ENCODE measurements at regions not wholly inside any gene's neighbourhood (a gene's known extent, or its start where the extent isn't known, plus 50 kb on each side); places are given as distances from the start of the nearest gene placed in this dataset.

- Histone ChIP-seq H3K4me1 (ENCODE audit: control insufficient read depth, insufficient read depth, low read length) (no peaks in the 10 kb centered on the region), H3K27ac (ENCODE audit: insufficient read depth, low read depth, low read length, poor library complexity, severe bottlenecking) (no peak overlapping the region), H3K36me3 (ENCODE audit: control insufficient read depth, insufficient read depth, low read length) (no peaks in the 10 kb centered on the region), H3K9me3 (ENCODE audit: control insufficient read depth, low read length) (no peaks in the 10 kb centered on the region), H3K27me3 (ENCODE audit: control insufficient read depth, insufficient read depth, low read length, poor library complexity, severe bottlenecking) (no peaks in the 10 kb centered on the region), H3K4me3 (ENCODE audit: insufficient read depth, low read depth, low read length) (no peak overlapping the region)
- WGBS, 2 experiments = 86 to 100% methylated on average over 2 to 3 of the region's 3 CpGs
Measured at GRCh38 chr13:99040536-99041131, 62.8 kb upstream of the DOCK9 start.

GRCh38 chr13:99041337-99041736, 63.5 kb upstream of the DOCK9 start:
- Histone ChIP-seq H3K36me3 (ENCODE audit: control insufficient read depth, insufficient read depth, low read length) (no peaks in the 10 kb centered on the region), H3K27ac (ENCODE audit: insufficient read depth, low read depth, low read length, poor library complexity, severe bottlenecking) (no peak overlapping the region), H3K9me3 (ENCODE audit: control insufficient read depth, low read length) (no peaks in the 10 kb centered on the region), H3K4me1 (ENCODE audit: control insufficient read depth, insufficient read depth, low read length) (no peaks in the 10 kb centered on the region), H3K4me3 (ENCODE audit: insufficient read depth, low read depth, low read length) (no peak overlapping the region), H3K27me3 (ENCODE audit: control insufficient read depth, insufficient read depth, low read length, poor library complexity, severe bottlenecking) (no peaks in the 10 kb centered on the region)
- 94 to 96% methylated on average over 1 of the region's 1 CpG for WGBS, 2 experiments

GRCh38 chr13:99041788-99042187, 63.9 kb upstream of the DOCK9 start:
- no peaks in the 10 kb centered on the region for H3K36me3 ChIP-seq (ENCODE audit: control insufficient read depth, insufficient read depth, low read length)
- H3K27ac ChIP-seq (ENCODE audit: insufficient read depth, low read depth, low read length, poor library complexity, severe bottlenecking) = no peak overlapping the region
- 93 to 97% methylated on average over 5 of the region's 5 CpGs for WGBS, 2 experiments
- no peak overlapping the region for H3K4me3 ChIP-seq (ENCODE audit: insufficient read depth, low read depth, low read length)
- H3K27me3 ChIP-seq (ENCODE audit: control insufficient read depth, insufficient read depth, low read length, poor library complexity, severe bottlenecking) = no peaks in the 10 kb centered on the region
- H3K4me1 ChIP-seq (ENCODE audit: control insufficient read depth, insufficient read depth, low read length) = no peaks in the 10 kb centered on the region
- no peaks in the 10 kb centered on the region for H3K9me3 ChIP-seq (ENCODE audit: control insufficient read depth, low read length)

- no peak overlapping the region for H3K27ac ChIP-seq (ENCODE audit: insufficient read depth, low read depth, low read length, poor library complexity, severe bottlenecking)
- no peaks in the 10 kb centered on the region for H3K9me3 ChIP-seq (ENCODE audit: control insufficient read depth, low read length)
- no peaks in the 10 kb centered on the region for H3K4me1 ChIP-seq (ENCODE audit: control insufficient read depth, insufficient read depth, low read length)
- 88 to 92% methylated on average over 3 to 4 of the region's 4 CpGs for WGBS, 2 experiments
- H3K4me3 ChIP-seq (ENCODE audit: insufficient read depth, low read depth, low read length) = no peak overlapping the region
- no peaks in the 10 kb centered on the region for H3K36me3 ChIP-seq (ENCODE audit: control insufficient read depth, insufficient read depth, low read length)
- H3K27me3 ChIP-seq (ENCODE audit: control insufficient read depth, insufficient read depth, low read length, poor library complexity, severe bottlenecking) = no peaks in the 10 kb centered on the region
Measured at GRCh38 chr13:99042521-99043250, 64.8 kb upstream of the DOCK9 start.

GRCh38 chr13:99043831-99044231, 66.0 kb upstream of the DOCK9 start:
- Histone ChIP-seq H3K27me3 (ENCODE audit: control insufficient read depth, insufficient read depth, low read length, poor library complexity, severe bottlenecking) (no peaks in the 10 kb centered on the region), H3K4me1 (ENCODE audit: control insufficient read depth, insufficient read depth, low read length) (no peaks in the 10 kb centered on the region), H3K9me3 (ENCODE audit: control insufficient read depth, low read length) (no peaks in the 10 kb centered on the region), H3K36me3 (ENCODE audit: control insufficient read depth, insufficient read depth, low read length) (no peaks in the 10 kb centered on the region), H3K4me3 (ENCODE audit: insufficient read depth, low read depth, low read length) (no peak overlapping the region), H3K27ac (ENCODE audit: insufficient read depth, low read depth, low read length, poor library complexity, severe bottlenecking) (no peak overlapping the region)
- 89 to 91% methylated on average over 4 of the region's 4 CpGs for WGBS, 2 experiments

GRCh38 chr13:99044764-99045163, 66.9 kb upstream of the DOCK9 start:
- H3K27ac ChIP-seq (ENCODE audit: insufficient read depth, low read depth, low read length, poor library complexity, severe bottlenecking) = no peak overlapping the region
- H3K36me3 ChIP-seq (ENCODE audit: control insufficient read depth, insufficient read depth, low read length) = no peaks in the 10 kb centered on the region
- no peaks in the 10 kb centered on the region for H3K9me3 ChIP-seq (ENCODE audit: control insufficient read depth, low read length)
- H3K27me3 ChIP-seq (ENCODE audit: control insufficient read depth, insufficient read depth, low read length, poor library complexity, severe bottlenecking) = no peaks in the 10 kb centered on the region
- H3K4me3 ChIP-seq (ENCODE audit: insufficient read depth, low read depth, low read length) = no peak overlapping the region
- 77 to 82% methylated on average over 4 of the region's 4 CpGs for whole genome bisulfite sequencing, 2 experiments
- H3K4me1 ChIP-seq (ENCODE audit: control insufficient read depth, insufficient read depth, low read length) = no peaks in the 10 kb centered on the region

GRCh38 chr13:99045396-99045795, 67.5 kb upstream of the DOCK9 start:
- no peaks in the 10 kb centered on the region for H3K36me3 ChIP-seq (ENCODE audit: control insufficient read depth, insufficient read depth, low read length)
- 100% methylated on average over 1 of the region's 1 CpG; no CpG with 5 or more reads in 1 of the 2 experiments for WGBS, 2 experiments

GRCh38 chr13:99046851-99047250, 69.0 kb upstream of the DOCK9 start:
- no peaks in the 10 kb centered on the region for H3K4me1 ChIP-seq (ENCODE audit: control insufficient read depth, insufficient read depth, low read length)
- 81% methylated on average over 4 of the region's 4 CpGs; no CpG with 5 or more reads in 1 of the 2 experiments for WGBS, 2 experiments
- no peak overlapping the region for H3K27ac ChIP-seq (ENCODE audit: insufficient read depth, low read depth, low read length, poor library complexity, severe bottlenecking)
- H3K27me3 ChIP-seq (ENCODE audit: control insufficient read depth, insufficient read depth, low read length, poor library complexity, severe bottlenecking) = no peaks in the 10 kb centered on the region
- H3K4me3 ChIP-seq (ENCODE audit: insufficient read depth, low read depth, low read length) = no peak overlapping the region
- no peaks in the 10 kb centered on the region for H3K36me3 ChIP-seq (ENCODE audit: control insufficient read depth, insufficient read depth, low read length)
- no peaks in the 10 kb centered on the region for H3K9me3 ChIP-seq (ENCODE audit: control insufficient read depth, low read length)

More at GRCh38 chr13:99045396-99045795, 67.5 kb upstream of the DOCK9 start:
- H3K27ac ChIP-seq (ENCODE audit: insufficient read depth, low read depth, low read length, poor library complexity, severe bottlenecking) = no peak overlapping the region
- no peak overlapping the region for H3K4me3 ChIP-seq (ENCODE audit: insufficient read depth, low read depth, low read length)
- no peaks in the 10 kb centered on the region for H3K27me3 ChIP-seq (ENCODE audit: control insufficient read depth, insufficient read depth, low read length, poor library complexity, severe bottlenecking)
- H3K9me3 ChIP-seq (ENCODE audit: control insufficient read depth, low read length) = no peaks in the 10 kb centered on the region
- no peaks in the 10 kb centered on the region for H3K4me1 ChIP-seq (ENCODE audit: control insufficient read depth, insufficient read depth, low read length)

GRCh38 chr13:99050983-99051488, 73.2 kb upstream of the DOCK9 start:
- Histone ChIP-seq H3K27me3 (ENCODE audit: control insufficient read depth, insufficient read depth, low read length, poor library complexity, severe bottlenecking) (no peaks in the 10 kb centered on the region), H3K9me3 (ENCODE audit: control insufficient read depth, low read length) (no peaks in the 10 kb centered on the region), H3K4me3 (ENCODE audit: insufficient read depth, low read depth, low read length) (no peak overlapping the region), H3K4me1 (ENCODE audit: control insufficient read depth, insufficient read depth, low read length) (no peaks in the 10 kb centered on the region), H3K27ac (ENCODE audit: insufficient read depth, low read depth, low read length, poor library complexity, severe bottlenecking) (no peak overlapping the region), H3K36me3 (ENCODE audit: control insufficient read depth, insufficient read depth, low read length) (no peaks in the 10 kb centered on the region)
- WGBS, 2 experiments = 93 to 94% methylated on average over 7 of the region's 7 CpGs

- 91 to 100% methylated on average over 2 of the region's 2 CpGs for WGBS, 2 experiments
- Histone ChIP-seq H3K27me3 (ENCODE audit: control insufficient read depth, insufficient read depth, low read length, poor library complexity, severe bottlenecking) (no peaks in the 10 kb centered on the region), H3K9me3 (ENCODE audit: control insufficient read depth, low read length) (no peaks in the 10 kb centered on the region), H3K27ac (ENCODE audit: insufficient read depth, low read depth, low read length, poor library complexity, severe bottlenecking) (no peak overlapping the region), H3K36me3 (ENCODE audit: control insufficient read depth, insufficient read depth, low read length) (no peaks in the 10 kb centered on the region), H3K4me1 (ENCODE audit: control insufficient read depth, insufficient read depth, low read length) (peaks cover 3% of the 10 kb centered on the region), H3K4me3 (ENCODE audit: insufficient read depth, low read depth, low read length) (no peak overlapping the region)
Measured at GRCh38 chr13:99051768-99052455, 74.0 kb upstream of the DOCK9 start.
